ENCODE measurements at regions not wholly inside any gene's neighbourhood (a gene's known extent, or its start where the extent isn't known, plus 50 kb on each side); places are given as distances from the start of the nearest gene placed in this dataset.

DNA sequence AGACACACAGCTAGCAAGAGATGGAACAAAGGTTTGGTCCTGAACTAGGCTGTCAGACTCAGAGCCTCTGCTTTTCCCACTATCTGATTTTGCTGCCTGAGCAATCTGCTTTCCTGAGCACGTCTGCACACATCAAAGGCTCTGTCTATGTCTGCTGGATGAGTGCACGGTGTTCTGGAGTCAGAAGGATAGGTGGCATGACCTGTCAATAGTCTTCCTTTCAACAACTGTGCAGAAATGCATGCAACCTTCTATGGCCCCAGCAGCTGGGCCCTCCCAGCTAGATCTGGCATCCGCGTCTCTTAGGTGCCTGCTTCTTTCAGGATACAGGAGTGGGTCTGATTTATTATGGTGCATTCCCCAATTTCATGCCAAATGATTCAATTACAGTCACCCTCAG, 138.3 kb downstream of the UTP18 start:
- TF ChIP-seq FOXP2 (optimal IDR thresholded peaks at IDR 0.05; ENCODE audit: borderline replicate concordance, extremely low read depth, extremely low read length, insufficient read depth) = no peak
- no peak for TF ChIP-seq POLR2AphosphoS5 (IDR thresholded peaks at IDR 0.05; ENCODE audit: low read depth, low read length)
- no peak for TF ChIP-seq TAF1 (IDR thresholded peaks at IDR 0.05; ENCODE audit: borderline replicate concordance, insufficient read depth, low read length)
- TF ChIP-seq SIN3A (IDR thresholded peaks at IDR 0.05; ENCODE audit: borderline replicate concordance, insufficient read depth, low read length) = no peak
- TF ChIP-seq, protein P1, sequence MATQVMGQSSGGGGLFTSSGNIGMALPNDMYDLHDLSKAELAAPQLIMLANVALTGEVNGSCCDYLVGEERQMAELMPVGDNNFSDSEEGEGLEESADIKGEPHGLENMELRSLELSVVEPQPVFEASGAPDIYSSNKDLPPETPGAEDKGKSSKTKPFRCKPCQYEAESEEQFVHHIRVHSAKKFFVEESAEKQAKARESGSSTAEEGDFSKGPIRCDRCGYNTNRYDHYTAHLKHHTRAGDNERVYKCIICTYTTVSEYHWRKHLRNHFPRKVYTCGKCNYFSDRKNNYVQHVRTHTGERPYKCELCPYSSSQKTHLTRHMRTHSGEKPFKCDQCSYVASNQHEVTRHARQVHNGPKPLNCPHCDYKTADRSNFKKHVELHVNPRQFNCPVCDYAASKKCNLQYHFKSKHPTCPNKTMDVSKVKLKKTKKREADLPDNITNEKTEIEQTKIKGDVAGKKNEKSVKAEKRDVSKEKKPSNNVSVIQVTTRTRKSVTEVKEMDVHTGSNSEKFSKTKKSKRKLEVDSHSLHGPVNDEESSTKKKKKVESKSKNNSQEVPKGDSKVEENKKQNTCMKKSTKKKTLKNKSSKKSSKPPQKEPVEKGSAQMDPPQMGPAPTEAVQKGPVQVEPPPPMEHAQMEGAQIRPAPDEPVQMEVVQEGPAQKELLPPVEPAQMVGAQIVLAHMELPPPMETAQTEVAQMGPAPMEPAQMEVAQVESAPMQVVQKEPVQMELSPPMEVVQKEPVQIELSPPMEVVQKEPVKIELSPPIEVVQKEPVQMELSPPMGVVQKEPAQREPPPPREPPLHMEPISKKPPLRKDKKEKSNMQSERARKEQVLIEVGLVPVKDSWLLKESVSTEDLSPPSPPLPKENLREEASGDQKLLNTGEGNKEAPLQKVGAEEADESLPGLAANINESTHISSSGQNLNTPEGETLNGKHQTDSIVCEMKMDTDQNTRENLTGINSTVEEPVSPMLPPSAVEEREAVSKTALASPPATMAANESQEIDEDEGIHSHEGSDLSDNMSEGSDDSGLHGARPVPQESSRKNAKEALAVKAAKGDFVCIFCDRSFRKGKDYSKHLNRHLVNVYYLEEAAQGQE (IDR thresholded peaks at IDR 0.05; ENCODE audit: insufficient read depth in 1 of 2, low read depth in 2 of 2, low read length in 2 of 2) = no peak

- TF ChIP-seq TAF1 (IDR thresholded peaks at IDR 0.05; ENCODE audit: borderline replicate concordance, insufficient read depth, low read length) (no peak), SIN3A (IDR thresholded peaks at IDR 0.05; ENCODE audit: borderline replicate concordance, insufficient read depth, low read length) (no peak), FOXP2 (optimal IDR thresholded peaks at IDR 0.05; ENCODE audit: borderline replicate concordance, extremely low read depth, extremely low read length, insufficient read depth) (no peak), POLR2AphosphoS5 (IDR thresholded peaks at IDR 0.05; ENCODE audit: low read depth, low read length) (no peak)
- TF ChIP-seq, protein P1 (IDR thresholded peaks at IDR 0.05; ENCODE audit: insufficient read depth in 1 of 2, low read depth in 2 of 2, low read length in 2 of 2) = no peak
Measured at GRCh38 chr17:51401279-51401678, 140.9 kb downstream of the UTP18 start.

DNA sequence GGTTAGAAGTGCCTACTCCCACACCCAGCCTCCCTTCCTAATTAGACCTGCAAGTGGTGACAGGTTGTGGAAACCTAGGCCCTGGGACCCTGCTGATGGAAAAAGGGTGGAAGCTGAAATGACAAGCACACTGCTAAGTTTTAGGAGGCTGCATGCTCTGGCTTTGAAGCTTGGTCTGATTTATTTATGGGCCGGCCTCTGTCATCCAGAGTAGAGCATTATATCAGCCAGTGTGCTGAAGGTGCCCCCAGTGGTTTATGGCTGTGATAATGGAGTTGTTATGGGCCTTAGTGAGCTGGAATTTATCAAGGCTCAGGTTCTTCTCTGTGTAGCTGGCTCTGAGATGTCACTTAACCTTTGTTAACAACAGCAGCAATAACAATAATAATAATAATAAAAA, 142.6 kb downstream of the UTP18 start:
- TF ChIP-seq FOXP2 (optimal IDR thresholded peaks at IDR 0.05; ENCODE audit: borderline replicate concordance, extremely low read depth, extremely low read length, insufficient read depth) (no peak), TAF1 (IDR thresholded peaks at IDR 0.05; ENCODE audit: borderline replicate concordance, insufficient read depth, low read length) (no peak), SIN3A (IDR thresholded peaks at IDR 0.05; ENCODE audit: borderline replicate concordance, insufficient read depth, low read length) (no peak), POLR2AphosphoS5 (IDR thresholded peaks at IDR 0.05; ENCODE audit: low read depth, low read length) (no peak)
- TF ChIP-seq, protein P1 (IDR thresholded peaks at IDR 0.05; ENCODE audit: insufficient read depth in 1 of 2, low read depth in 2 of 2, low read length in 2 of 2) = no peak

- TF ChIP-seq, protein P1 (IDR thresholded peaks at IDR 0.05; ENCODE audit: insufficient read depth in 1 of 2, low read depth in 2 of 2, low read length in 2 of 2) = no peak
- TF ChIP-seq TAF1 (IDR thresholded peaks at IDR 0.05; ENCODE audit: borderline replicate concordance, insufficient read depth, low read length) (no peak), POLR2AphosphoS5 (IDR thresholded peaks at IDR 0.05; ENCODE audit: low read depth, low read length) (no peak), FOXP2 (optimal IDR thresholded peaks at IDR 0.05; ENCODE audit: borderline replicate concordance, extremely low read depth, extremely low read length, insufficient read depth) (no peak), SIN3A (IDR thresholded peaks at IDR 0.05; ENCODE audit: borderline replicate concordance, insufficient read depth, low read length) (no peak)
Measured at GRCh38 chr17:51407576-51407975, 147.2 kb downstream of the UTP18 start.

DNA sequence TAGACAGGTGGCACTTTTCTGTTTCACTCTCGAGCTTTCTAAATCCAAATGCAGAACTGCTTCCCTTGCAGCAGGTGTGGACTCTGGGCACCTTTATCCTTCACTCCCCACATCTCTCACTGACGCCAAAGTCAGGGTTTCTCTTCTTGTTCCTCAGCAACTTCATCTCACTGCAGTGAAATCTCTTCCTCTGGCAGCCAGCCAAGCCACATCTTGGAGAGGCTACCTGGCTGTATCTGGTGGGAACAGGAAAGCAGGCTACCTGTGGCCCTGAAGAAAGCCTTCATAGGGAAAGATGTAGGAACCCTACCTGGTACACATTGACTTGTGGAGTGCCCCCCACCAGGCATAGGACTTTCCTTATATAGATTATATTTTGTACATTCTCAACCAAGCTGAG, 159.1 kb downstream of the UTP18 start:
- TF ChIP-seq, protein P1 (IDR thresholded peaks at IDR 0.05; ENCODE audit: insufficient read depth in 1 of 2, low read depth in 2 of 2, low read length in 2 of 2) = no peak
- TF ChIP-seq FOXP2 (optimal IDR thresholded peaks at IDR 0.05; ENCODE audit: borderline replicate concordance, extremely low read depth, extremely low read length, insufficient read depth) (no peak), SIN3A (IDR thresholded peaks at IDR 0.05; ENCODE audit: borderline replicate concordance, insufficient read depth, low read length) (no peak), TAF1 (IDR thresholded peaks at IDR 0.05; ENCODE audit: borderline replicate concordance, insufficient read depth, low read length) (no peak), POLR2AphosphoS5 (IDR thresholded peaks at IDR 0.05; ENCODE audit: low read depth, low read length) (no peak)
